ENCODE measurements at regions not wholly inside any gene's neighbourhood (a gene's known extent, or its start where the extent isn't known, plus 50 kb on each side); places are given as distances from the start of the nearest gene placed in this dataset.
A peak's percentile ranks its signal among the peaks of the same experiment; 100 is the strongest.
"Not testable (repeated sequence)": the region's sequence is repeated elsewhere in the genome, so short reads cannot be mapped to it uniquely, and the experiment has no call there.

GRCh38 chr6:128598571-128598970 is 78.2 kb upstream of the PTPRK start:
- DNase-seq (ENCODE audit: low read depth, low spot score): no peak

- DNase-seq (ENCODE audit: low read depth, low spot score): no peak
Observed at GRCh38 chr6:128597956-128598355, 77.6 kb upstream of the PTPRK start.

- DNase-seq (ENCODE audit: low read depth, low spot score): no peak
Observed at GRCh38 chr6:128597004-128597403, 76.6 kb upstream of the PTPRK start.

- no peak for DNase-seq (ENCODE audit: low read depth, low spot score)
Observed at GRCh38 chr6:128595544-128595943, 75.1 kb upstream of the PTPRK start.

DNA sequence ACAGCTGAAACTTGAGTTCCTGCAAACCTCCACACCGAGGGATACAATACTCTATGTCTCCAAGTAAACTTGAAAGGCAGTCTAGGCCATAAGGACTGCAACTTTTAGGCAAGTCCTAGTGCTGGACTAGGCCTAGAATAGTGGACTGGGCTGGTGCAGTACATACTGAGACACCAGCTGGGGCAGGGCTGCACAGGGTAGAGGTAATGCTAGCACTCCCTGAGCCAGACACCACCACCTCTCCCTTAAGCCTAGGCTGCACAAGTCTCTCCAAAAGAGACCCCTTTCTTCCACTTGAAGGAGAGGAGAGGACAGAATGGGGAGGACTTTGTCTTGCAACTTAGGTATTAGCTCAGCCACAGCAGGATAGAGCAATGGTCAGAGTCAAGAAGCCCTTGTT is 65.7 kb upstream of the PTPRK start:
- no peak for DNase-seq (ENCODE audit: low read depth, low spot score)

DNA sequence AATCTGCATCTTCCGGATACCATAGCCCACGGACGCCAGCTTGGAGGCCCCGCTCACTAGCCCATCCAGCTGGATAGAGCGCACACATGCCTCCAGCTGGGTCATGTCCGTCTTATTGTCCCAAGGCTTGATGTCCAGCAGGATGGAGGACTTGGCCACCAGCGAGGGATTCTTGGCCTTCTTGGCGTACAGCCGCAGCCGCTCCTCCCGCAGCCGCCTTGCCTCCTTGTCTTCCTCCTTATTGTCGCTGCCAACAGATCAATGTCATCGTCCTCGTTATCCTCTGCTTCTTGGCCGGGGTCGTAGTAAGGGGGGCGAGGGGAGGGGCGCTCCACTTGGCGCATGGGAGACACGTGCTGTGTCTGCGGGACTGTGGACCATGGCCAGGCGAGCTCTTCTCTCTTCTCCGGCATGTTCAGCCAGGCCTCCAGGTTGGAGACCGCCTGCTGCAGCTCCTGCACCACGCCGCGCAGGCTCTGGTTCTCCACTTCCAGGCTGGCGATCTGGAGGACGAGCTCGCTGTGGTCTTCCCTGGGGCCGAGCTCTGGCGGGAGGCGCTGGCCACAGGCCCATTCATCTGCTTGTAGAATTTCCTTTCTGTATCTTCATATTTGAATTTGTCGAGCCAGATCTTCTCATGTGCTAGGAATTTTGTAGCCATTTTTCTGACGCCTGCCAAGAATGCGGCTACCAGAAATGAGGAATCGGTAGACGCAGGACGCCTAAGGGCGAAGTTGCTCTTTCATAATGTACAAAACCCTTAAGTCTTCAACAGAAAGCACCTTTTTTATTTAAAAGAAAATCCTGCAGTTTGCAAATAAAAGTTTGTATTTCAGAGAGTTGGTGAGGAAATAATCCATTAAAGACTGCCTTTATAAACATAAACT is 60.1 kb upstream of the PTPRK start:
- no peak for DNase-seq (ENCODE audit: low read depth, low spot score)

- DNase-seq (ENCODE audit: low read depth, low spot score): not testable (repeated sequence)
Observed at GRCh38 chr6:128575254-128575653, 54.9 kb upstream of the PTPRK start.

DNA sequence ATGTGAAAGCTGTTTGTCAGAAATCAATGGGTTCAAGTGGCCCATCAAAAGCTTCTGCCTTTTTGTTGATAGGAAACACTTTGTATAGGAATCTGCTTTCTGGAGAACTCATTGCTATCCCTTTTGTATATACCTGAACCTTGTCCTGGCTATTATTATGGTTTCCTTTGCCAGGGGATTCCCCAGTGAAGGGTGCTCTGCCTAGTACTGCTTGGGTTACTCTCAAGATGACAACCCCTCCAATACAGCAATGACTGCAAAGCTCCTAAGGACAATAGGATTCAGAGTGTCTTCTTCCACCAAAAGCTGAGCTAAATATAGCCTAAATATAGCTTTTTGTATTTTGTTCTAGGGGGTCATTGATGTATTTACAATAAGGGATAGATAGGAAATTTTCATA is 54.0 kb upstream of the PTPRK start:
- no peak for DNase-seq (ENCODE audit: low read depth, low spot score)

DNA sequence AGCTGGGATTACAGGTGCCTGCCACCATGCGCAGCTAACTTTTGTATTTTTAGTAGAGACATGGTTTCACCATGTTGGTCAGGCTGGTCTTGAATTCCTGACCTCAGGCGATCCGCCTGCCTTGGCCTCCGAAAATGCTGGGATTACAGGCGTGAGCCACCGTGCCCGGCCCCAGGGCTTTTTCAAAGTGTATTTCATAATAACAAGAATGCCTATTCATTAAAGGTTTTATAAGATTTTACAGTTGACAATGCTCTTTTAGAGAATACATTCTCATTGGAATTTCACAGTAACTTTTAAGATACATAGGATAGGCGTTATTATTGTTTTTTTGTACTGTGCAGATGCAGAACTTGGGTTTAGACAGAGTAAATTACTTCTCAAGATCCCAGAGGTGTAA is 52.6 kb upstream of the PTPRK start:
- DNase-seq (ENCODE audit: low read depth, low spot score): no peak

DNA sequence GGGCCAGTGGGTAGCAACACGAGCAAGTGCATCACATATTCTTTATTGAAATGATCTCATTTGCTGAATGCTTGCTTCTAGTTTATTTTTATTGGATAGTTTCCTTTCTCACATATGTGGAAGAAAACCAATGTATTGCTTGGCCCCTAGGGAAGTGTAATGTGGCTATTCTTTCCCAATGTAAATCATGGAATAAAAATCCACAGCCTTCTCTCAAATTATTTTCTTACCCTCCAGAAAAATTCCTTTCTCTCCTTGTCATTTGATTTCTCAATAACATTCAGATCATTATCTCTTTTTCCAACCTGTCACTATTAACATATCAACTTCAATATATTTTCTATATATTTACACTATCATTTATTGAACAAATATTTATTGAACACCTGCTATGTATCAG is 51.9 kb upstream of the PTPRK start:
- DNase-seq (ENCODE audit: low read depth, low spot score): no peak

GRCh38 chr6:128570680-128571063 is 50.3 kb upstream of the PTPRK start:
- DNase-seq (ENCODE audit: low read depth, low spot score): no peak

DNA sequence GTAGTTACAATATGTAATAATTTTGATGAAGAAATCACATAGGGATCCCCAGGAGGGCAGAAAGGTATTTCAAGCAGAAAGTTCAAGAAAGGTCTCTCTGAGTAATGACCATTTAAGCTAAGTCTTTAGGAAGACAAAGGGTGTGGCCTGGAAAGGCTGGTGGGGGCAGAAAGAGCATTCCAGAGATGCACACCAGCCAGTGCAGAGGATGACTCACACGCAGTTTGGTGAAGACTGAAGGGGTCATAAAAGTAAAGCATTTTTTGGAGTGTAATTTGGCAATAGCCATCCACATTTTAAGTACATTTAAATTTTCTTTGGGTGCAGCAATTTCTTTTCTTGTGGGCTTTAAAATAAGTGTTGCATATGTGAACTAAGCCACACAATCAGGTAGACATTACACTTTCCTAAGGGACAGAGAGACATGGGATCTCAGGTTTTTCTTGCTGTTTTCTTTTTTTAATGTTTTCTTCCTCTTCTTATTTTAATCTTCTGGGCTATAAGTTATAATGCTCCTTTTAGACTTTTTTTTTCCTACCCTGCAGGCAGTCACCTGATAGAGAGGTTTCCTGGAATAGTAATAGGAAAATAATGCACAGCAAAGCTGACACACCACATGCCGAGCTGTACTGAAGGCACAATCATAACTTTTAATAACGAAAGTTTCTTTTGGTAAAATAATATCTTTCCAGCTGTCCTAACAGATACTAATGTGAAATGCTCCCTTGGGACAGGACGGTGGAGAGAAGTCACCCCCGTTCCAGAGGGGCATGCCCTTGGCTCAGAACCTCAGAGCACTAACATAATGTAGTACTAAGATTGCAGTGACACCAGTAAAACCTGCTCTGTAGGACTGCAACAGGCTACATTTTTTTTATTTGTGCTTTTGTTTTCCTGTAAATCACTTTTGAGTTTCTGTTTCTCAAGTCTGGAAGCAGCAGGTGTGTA is 49.6 kb upstream of the PTPRK start:
- peak; percentile 42 for DNase-seq (ENCODE audit: low read depth, low spot score)

Data from brain pericyte (primary cell).